SH-SY5Y (cell line): ENCODE measurements at regions not wholly inside any gene's neighbourhood (a gene's known extent, or its start where the extent isn't known, plus 50 kb on each side); places are given as distances from the start of the nearest gene placed in this dataset.

Source experiments
- GATA2 ChIP-seq: IDR thresholded peaks from 2 replicates; pipeline ENCODE4 v1.6.1; 2011; ENCODE audit warnings: mild to moderate bottlenecking, low read depth, low read length
- GATA3 ChIP-seq: IDR thresholded peaks from 2 replicates; pipeline ENCODE4 v1.6.1; 2011; ENCODE audit warnings: low read depth, mild to moderate bottlenecking, low read length, moderate library complexity

DNA sequence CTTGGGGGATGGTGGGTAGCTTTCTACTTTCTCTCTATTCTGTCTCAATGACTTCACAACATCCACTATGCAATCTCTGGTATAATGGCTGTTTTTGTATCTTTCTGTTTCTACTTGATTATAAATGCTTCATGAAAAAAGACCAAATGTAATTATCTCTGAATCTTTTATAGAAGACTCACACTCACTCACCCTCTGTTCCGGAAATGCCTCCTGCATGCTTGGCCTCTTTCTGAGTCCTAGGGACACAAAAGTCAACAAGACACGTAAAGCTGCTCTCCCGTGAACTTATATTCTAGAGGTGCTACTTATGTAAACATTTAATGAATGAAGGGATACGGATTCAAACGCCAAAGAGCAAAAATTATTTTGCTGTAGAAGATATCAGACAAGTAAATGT is 502.2 kb upstream of the SOX11 start:
- no peak for TF ChIP-seq GATA2
- TF ChIP-seq GATA3, result no peak
